ENCODE measurements at regions not wholly inside any gene's neighbourhood (a gene's known extent, or its start where the extent isn't known, plus 50 kb on each side); places are given as distances from the start of the nearest gene placed in this dataset.

DNA sequence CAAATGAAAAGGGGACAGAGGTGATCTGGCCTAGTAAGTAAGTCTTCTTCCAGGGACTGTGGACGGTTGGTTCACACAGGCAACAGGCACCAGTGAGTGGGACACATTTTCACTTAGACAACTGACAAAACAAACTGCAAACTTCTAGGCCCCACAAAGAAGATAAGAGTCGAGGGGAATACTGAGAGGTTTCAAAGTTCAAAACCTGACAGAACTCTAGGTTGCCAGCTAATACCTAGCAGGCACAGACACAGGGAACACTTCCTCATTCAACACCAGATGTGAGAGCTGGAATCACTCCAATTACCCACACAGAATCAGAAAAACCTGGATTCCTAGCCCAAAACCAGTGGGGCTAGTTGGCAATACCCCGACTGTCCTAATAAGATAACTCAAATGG lies 621.7 kb downstream of the ZPLD1 start:
- ATAC-seq (ENCODE audit: poor library complexity) (no peak), DNase-seq (no peak)
- H3K27ac ChIP-seq (ENCODE audit: low read depth in 1 of 2, low read length in 2 of 2) = no peak overlapping the region
- no peak for TF ChIP-seq CTCF (IDR thresholded peaks at IDR 0.05)
- H3K27me3 ChIP-seq (ENCODE audit: control insufficient read depth in 1 of 2, insufficient read depth in 2 of 2, low read length in 2 of 2) = no peaks in the 10 kb centered on the region
- CTCF ChIA-PET = no interaction called here
- Mint-ChIP-seq H3K4me1 (ENCODE audit: low read depth) (no peaks in the 10 kb centered on the region), H3K36me3 (ENCODE audit: low read depth) (no peaks in the 10 kb centered on the region), H3K27ac (no peak overlapping the region), H3K4me3 (no peak overlapping the region), H3K9me3 (no peaks in the 10 kb centered on the region), H3K27me3 (no peaks in the 10 kb centered on the region)
- H3K4me3 ChIP-seq (ENCODE audit: low read length) = no peak overlapping the region
- intact Hi-C loops (cut with DNase I, micrococcal nuclease) = no loop called here
- POLR2A ChIA-PET = no interaction called here
- H3K4me1 ChIP-seq (ENCODE audit: insufficient read depth, low read length) = no peaks in the 10 kb centered on the region
- H3K36me3 ChIP-seq (ENCODE audit: insufficient read depth, low read length) = no peaks in the 10 kb centered on the region
- no peaks in the 10 kb centered on the region for H3K9me3 ChIP-seq (ENCODE audit: control insufficient read depth in 1 of 2, insufficient read depth in 1 of 2, low read length in 2 of 2)

- Mint-ChIP-seq H3K4me3 (no peak overlapping the region), H3K27ac (no peak overlapping the region), H3K36me3 (ENCODE audit: low read depth) (no peaks in the 10 kb centered on the region), H3K9me3 (no peaks in the 10 kb centered on the region), H3K27me3 (no peaks in the 10 kb centered on the region), H3K4me1 (ENCODE audit: low read depth) (no peaks in the 10 kb centered on the region)
- TF ChIP-seq CTCF (IDR thresholded peaks at IDR 0.05) = no peak
- ATAC-seq (ENCODE audit: poor library complexity) (no peak), DNase-seq (no peak)
- Histone ChIP-seq H3K4me3 (ENCODE audit: low read length) (no peak overlapping the region), H3K27me3 (ENCODE audit: control insufficient read depth in 1 of 2, insufficient read depth in 2 of 2, low read length in 2 of 2) (no peaks in the 10 kb centered on the region), H3K9me3 (ENCODE audit: control insufficient read depth in 1 of 2, insufficient read depth in 1 of 2, low read length in 2 of 2) (no peaks in the 10 kb centered on the region), H3K36me3 (ENCODE audit: insufficient read depth, low read length) (no peaks in the 10 kb centered on the region), H3K27ac (ENCODE audit: low read depth in 1 of 2, low read length in 2 of 2) (no peak overlapping the region), H3K4me1 (ENCODE audit: insufficient read depth, low read length) (no peaks in the 10 kb centered on the region)
- ChIA-PET POLR2A (no interaction called here), CTCF (no interaction called here)
- intact Hi-C loops (cut with DNase I, micrococcal nuclease) = no loop called here
Observed at GRCh38 chr3:103057003-103057402, 622.2 kb downstream of the ZPLD1 start.

DNA sequence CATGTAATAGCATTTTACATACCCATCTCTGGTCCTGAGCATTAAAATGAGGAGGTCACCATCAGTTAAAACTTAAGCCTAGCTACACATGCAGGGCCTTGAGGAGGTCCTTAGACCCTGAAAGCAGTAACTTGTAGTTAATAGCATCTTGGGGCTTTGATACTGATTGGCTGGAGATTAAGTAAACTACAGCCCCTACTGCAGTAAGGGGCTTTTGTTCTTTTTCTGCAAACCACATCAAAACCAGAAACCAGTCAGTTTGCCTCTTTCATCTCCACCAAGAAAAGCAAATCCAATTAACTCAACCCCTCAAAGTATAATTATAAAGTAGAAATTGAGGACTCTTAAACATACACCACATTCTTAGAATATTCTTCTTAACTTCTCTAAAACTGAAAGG lies 622.7 kb downstream of the ZPLD1 start:
- no peak overlapping the region for H3K4me3 ChIP-seq (ENCODE audit: low read length)
- DNase-seq (no peak), ATAC-seq (ENCODE audit: poor library complexity) (no peak)
- Mint-ChIP-seq H3K4me1 (ENCODE audit: low read depth) (no peaks in the 10 kb centered on the region), H3K36me3 (ENCODE audit: low read depth) (no peaks in the 10 kb centered on the region), H3K27ac (no peak overlapping the region), H3K27me3 (no peaks in the 10 kb centered on the region), H3K9me3 (no peaks in the 10 kb centered on the region), H3K4me3 (no peak overlapping the region)
- intact Hi-C loops (cut with DNase I, micrococcal nuclease) = no loop called here
- ChIA-PET CTCF (no interaction called here), POLR2A (no interaction called here)
- no peak for TF ChIP-seq CTCF (IDR thresholded peaks at IDR 0.05)
- no peaks in the 10 kb centered on the region for H3K4me1 ChIP-seq (ENCODE audit: insufficient read depth, low read length)
- H3K9me3 ChIP-seq (ENCODE audit: control insufficient read depth in 1 of 2, insufficient read depth in 1 of 2, low read length in 2 of 2) = no peaks in the 10 kb centered on the region
- no peaks in the 10 kb centered on the region for H3K27me3 ChIP-seq (ENCODE audit: control insufficient read depth in 1 of 2, insufficient read depth in 2 of 2, low read length in 2 of 2)
- H3K36me3 ChIP-seq (ENCODE audit: insufficient read depth, low read length) = no peaks in the 10 kb centered on the region
- H3K27ac ChIP-seq (ENCODE audit: low read depth in 1 of 2, low read length in 2 of 2) = no peak overlapping the region
